Spleen (tissue), 11 donors: ENCODE measurements at regions not wholly inside any gene's neighbourhood (a gene's known extent, or its start where the extent isn't known, plus 50 kb on each side); places are given as distances from the start of the nearest gene placed in this dataset.
"Not testable (repeated sequence)": the region's sequence is repeated elsewhere in the genome, so short reads cannot be mapped to it uniquely, and the experiment has no call there.

ENCODE experiments used
- DNase-seq: peaks from one replicate; pipeline ENCODE4 v3.0.0-alpha.2; 2020
- H3K27ac ChIP-seq, 8 donors: fragments of 200-600 bp; sonication (generic) in 7 of 8; 1 replicate in 4 of 8; 2 replicates in 4 of 8; pipeline versions ENCODE4 v1.5.0 to v1.8.0; 2016 to 2021; ENCODE audit warnings: inconsistent platforms in 4 of 8, mild to moderate bottlenecking in 4 of 8, moderate library complexity in 1 of 8
- H3K27me3 ChIP-seq, 7 donors: fragments of 200-600 bp; sonication (generic) in 6 of 7; replicated peaks in 1 of 7; 1 replicate in 4 of 7; 2 replicates in 3 of 7; pipeline versions ENCODE4 v1.5.0 to v1.8.0; 2016 to 2021; ENCODE audit warnings: inconsistent platforms in 3 of 7, mild to moderate bottlenecking in 1 of 7
- H3K36me3 ChIP-seq, 6 donors: fragments of 200-600 bp; sonication (generic) in 5 of 6; 1 replicate in 4 of 6; 2 replicates in 2 of 6; pipeline versions ENCODE4 v1.5.0 to v1.8.0; 2016 to 2021; ENCODE audit warnings: inconsistent platforms in 2 of 6
- H3K4me1 ChIP-seq, 6 donors: fragments of 200-600 bp; sonication (generic) in 5 of 6; 1 replicate in 3 of 6; 2 replicates in 3 of 6; pipeline versions ENCODE4 v1.5.0 to v1.8.0; 2016 to 2021; ENCODE audit warnings: inconsistent platforms in 3 of 6
- H3K4me3 ChIP-seq, 8 donors: fragments of 200-600 bp; sonication (generic) in 7 of 8; 1 replicate in 4 of 8; 2 replicates in 4 of 8; pipeline versions ENCODE4 v1.5.0 to v1.8.0; 2016 to 2021; ENCODE audit warnings: inconsistent platforms in 4 of 8, mild to moderate bottlenecking in 4 of 8, moderate library complexity in 2 of 8
- H3K9me3 ChIP-seq, 8 donors: fragments of 200-600 bp; sonication (generic) in 7 of 8; 1 replicate in 4 of 8; 2 replicates in 4 of 8; pipeline versions ENCODE4 v1.5.0 to v1.8.0; 2016 to 2021; ENCODE audit warnings: inconsistent platforms in 4 of 8
- CTCF ChIP-seq, 11 experiments: fragments of 200-600 bp in 7 of 11; fragments of 450-650 bp in 4 of 11; sonication (generic) in 4 of 11; IDR thresholded peaks in 8 of 11; conservative IDR thresholded peaks in 3 of 11; 1 replicate in 7 of 11; 2 replicates in 4 of 11; pipeline versions ENCODE4 v1.4.0 to v1.8.0; 2016 to 2021; ENCODE audit warnings: antibody characterized with exemption in 11 of 11, inconsistent platforms in 4 of 11, mild to moderate bottlenecking in 1 of 11
- POLR2A ChIP-seq, 3 donors: fragments of 450-650 bp; IDR thresholded peaks; one replicate each; pipeline ENCODE4 v1.5.1; 2017; ENCODE audit warnings: antibody characterized with exemption in 3 of 3, mild to moderate bottlenecking in 1 of 3
- POLR2AphosphoS5 ChIP-seq, 3 donors: sonication (generic); formaldehyde crosslinking; IDR thresholded peaks; one replicate each; pipeline ENCODE4 v1.5.1; 2017; ENCODE audit warnings: antibody characterized with exemption in 3 of 3
- WGBS, 5 donors: extraction: QIAGEN DNeasy Blood & Tissue Kit in 3 of 5; methylation state at CpG; one replicate each; pipeline versions ENCODE4 v1.1.5 to v1.1.7; 2013 to 2018; 5-methylcytosine and 5-hydroxymethylcytosine counted together
- intact Hi-C: fragments of 100-400 bp; cut with DNase I; formaldehyde crosslinking; loops from one replicate; pipeline ENCODE4 v1.15.0; 2023; ENCODE audit warnings: low total_unique reads
- donor health status: healthy with polysubstance abuse.
- donor health status: DM: no; HTN: no; CAD: no; lungs with moderate emphysema.
- donor health status: DM: no; HTN: no; CAD: no.
- donor health status: Bipolar disorder and iron deficiency.
- donor health status: healthy.
- donor health status: DM: no; HTN: no; CAD: no.
- donor health status: DM: yes; HTN: yes; CAD: no.

- 41 to 64% (median 52%) methylated on average over 5 of the region's 5 CpGs for WGBS, 5 donors
- DNase-seq, result no peak
- H3K27me3 ChIP-seq, result no peaks in the 10 kb centered on the region
- H3K9me3 ChIP-seq, result no peaks in the 10 kb centered on the region
- H3K36me3 ChIP-seq, result no peaks in the 10 kb centered on the region
- H3K4me1 ChIP-seq, result no peaks in the 10 kb centered on the region
- no peak overlapping the region for H3K4me3 ChIP-seq
- intact Hi-C loops, result no loop called here
- H3K27ac ChIP-seq, result no peak overlapping the region
- no peak for TF ChIP-seq POLR2AphosphoS5 (IDR thresholded peaks at IDR 0.05)
- no peak for TF ChIP-seq POLR2A (IDR thresholded peaks at IDR 0.05)
- no peak for TF ChIP-seq CTCF (IDR thresholded peaks at IDR 0.05 in 8 of 11, conservative IDR thresholded peaks at IDR 0.05 in 3 of 11)
Measured at GRCh38 chr7:119943942-119944600, 328.9 kb upstream of the KCND2 start.

- WGBS, 5 donors, result 43 to 58% (median 52%) methylated on average over 1 of the region's 1 CpG
- no peak for TF ChIP-seq POLR2A (IDR thresholded peaks at IDR 0.05)
- no peak for TF ChIP-seq CTCF (IDR thresholded peaks at IDR 0.05 in 8 of 11, conservative IDR thresholded peaks at IDR 0.05 in 3 of 11)
- no peak for TF ChIP-seq POLR2AphosphoS5 (IDR thresholded peaks at IDR 0.05)
- H3K4me3 ChIP-seq, result no peak overlapping the region
- no peaks in the 10 kb centered on the region for H3K27me3 ChIP-seq
- H3K4me1 ChIP-seq, result no peaks in the 10 kb centered on the region
- DNase-seq, result no peak
- no peaks in the 10 kb centered on the region for H3K36me3 ChIP-seq
- intact Hi-C loops, result no loop called here
- no peaks in the 10 kb centered on the region for H3K9me3 ChIP-seq
- no peak overlapping the region for H3K27ac ChIP-seq
Measured at GRCh38 chr7:119944601-119944972, 328.4 kb upstream of the KCND2 start.

- WGBS, 5 donors, result 86 to 98% (median 92%) methylated on average over 1 of the region's 1 CpG
- intact Hi-C loops, result no loop called here
- no peak overlapping the region for H3K4me3 ChIP-seq
Measured at GRCh38 chr7:119945822-119946221, 327.2 kb upstream of the KCND2 start.

GRCh38 chr7:119949053-119949452 is 323.9 kb upstream of the KCND2 start:
- 92 to 95% (median 94%) methylated on average over 5 of the region's 5 CpGs for WGBS, 5 donors
- peak; percentile 29 for DNase-seq
- Histone ChIP-seq H3K4me1 (no peaks in the 10 kb centered on the region), H3K27ac (no peak overlapping the region), H3K27me3 (no peaks in the 10 kb centered on the region), H3K9me3 (peaks cover 0 to 8% (median 0%) of the 10 kb centered on the region in 8 donors), H3K36me3 (no peaks in the 10 kb centered on the region), H3K4me3 (no peak overlapping the region)
- no peak for TF ChIP-seq CTCF (IDR thresholded peaks at IDR 0.05 in 8 of 11, conservative IDR thresholded peaks at IDR 0.05 in 3 of 11)
- TF ChIP-seq POLR2A (IDR thresholded peaks at IDR 0.05), result no peak
- TF ChIP-seq POLR2AphosphoS5 (IDR thresholded peaks at IDR 0.05), result no peak
- intact Hi-C loops, result no loop called here

More at GRCh38 chr7:119945822-119946221, 327.2 kb upstream of the KCND2 start:
- TF ChIP-seq CTCF (IDR thresholded peaks at IDR 0.05 in 8 of 11, conservative IDR thresholded peaks at IDR 0.05 in 3 of 11) (no peak), POLR2A (IDR thresholded peaks at IDR 0.05) (no peak), POLR2AphosphoS5 (IDR thresholded peaks at IDR 0.05) (no peak)
- no peaks in the 10 kb centered on the region for H3K27me3 ChIP-seq
- DNase-seq, result no peak
- H3K4me1 ChIP-seq, result no peaks in the 10 kb centered on the region
- H3K27ac ChIP-seq, result no peak overlapping the region
- H3K9me3 ChIP-seq, result peaks cover 0 to 8% (median 0%) of the 10 kb centered on the region in 8 donors
- H3K36me3 ChIP-seq, result no peaks in the 10 kb centered on the region

- H3K27me3 ChIP-seq, H3K36me3 ChIP-seq, H3K4me1 ChIP-seq, H3K4me3 ChIP-seq, DNase-seq, H3K27ac ChIP-seq, H3K9me3 ChIP-seq, intact Hi-C loops: not testable (repeated sequence)
- 89 to 93% (median 92%) methylated on average over 29 to 30 of the region's 30 CpGs for WGBS, 5 donors
Measured at GRCh38 chr7:119950390-119951041, 322.5 kb upstream of the KCND2 start.

GRCh38 chr7:119951614-119952013 is 321.4 kb upstream of the KCND2 start:
- H3K36me3 ChIP-seq, intact Hi-C loops, H3K4me1 ChIP-seq, H3K27me3 ChIP-seq, DNase-seq, H3K4me3 ChIP-seq, H3K9me3 ChIP-seq, H3K27ac ChIP-seq: not testable (repeated sequence)
- 97 to 98% (median 97%) methylated on average over 10 to 23 of the region's 24 CpGs for WGBS, 5 donors
